ENCODE measurements at regions not wholly inside any gene's neighbourhood (a gene's known extent, or its start where the extent isn't known, plus 50 kb on each side); places are given as distances from the start of the nearest gene placed in this dataset.

- no peak for TF ChIP-seq ZFX (IDR thresholded peaks at IDR 0.05; ENCODE audit: borderline replicate concordance)
- TF ChIP-seq, protein P1, sequence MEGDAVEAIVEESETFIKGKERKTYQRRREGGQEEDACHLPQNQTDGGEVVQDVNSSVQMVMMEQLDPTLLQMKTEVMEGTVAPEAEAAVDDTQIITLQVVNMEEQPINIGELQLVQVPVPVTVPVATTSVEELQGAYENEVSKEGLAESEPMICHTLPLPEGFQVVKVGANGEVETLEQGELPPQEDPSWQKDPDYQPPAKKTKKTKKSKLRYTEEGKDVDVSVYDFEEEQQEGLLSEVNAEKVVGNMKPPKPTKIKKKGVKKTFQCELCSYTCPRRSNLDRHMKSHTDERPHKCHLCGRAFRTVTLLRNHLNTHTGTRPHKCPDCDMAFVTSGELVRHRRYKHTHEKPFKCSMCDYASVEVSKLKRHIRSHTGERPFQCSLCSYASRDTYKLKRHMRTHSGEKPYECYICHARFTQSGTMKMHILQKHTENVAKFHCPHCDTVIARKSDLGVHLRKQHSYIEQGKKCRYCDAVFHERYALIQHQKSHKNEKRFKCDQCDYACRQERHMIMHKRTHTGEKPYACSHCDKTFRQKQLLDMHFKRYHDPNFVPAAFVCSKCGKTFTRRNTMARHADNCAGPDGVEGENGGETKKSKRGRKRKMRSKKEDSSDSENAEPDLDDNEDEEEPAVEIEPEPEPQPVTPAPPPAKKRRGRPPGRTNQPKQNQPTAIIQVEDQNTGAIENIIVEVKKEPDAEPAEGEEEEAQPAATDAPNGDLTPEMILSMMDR (IDR thresholded peaks at IDR 0.05): no peak
- H3K27ac ChIP-seq: no peak overlapping the region
These were observed 65.1 kb upstream of the GPR45 start for GRCh38 chr2:105176429-105176828.

GRCh38 chr2:105177008-105177407 is 64.5 kb upstream of the GPR45 start:
- TF ChIP-seq, protein P1 (IDR thresholded peaks at IDR 0.05): no peak
- TF ChIP-seq ZFX (IDR thresholded peaks at IDR 0.05; ENCODE audit: borderline replicate concordance): no peak
- H3K27ac ChIP-seq: no peak overlapping the region

DNA sequence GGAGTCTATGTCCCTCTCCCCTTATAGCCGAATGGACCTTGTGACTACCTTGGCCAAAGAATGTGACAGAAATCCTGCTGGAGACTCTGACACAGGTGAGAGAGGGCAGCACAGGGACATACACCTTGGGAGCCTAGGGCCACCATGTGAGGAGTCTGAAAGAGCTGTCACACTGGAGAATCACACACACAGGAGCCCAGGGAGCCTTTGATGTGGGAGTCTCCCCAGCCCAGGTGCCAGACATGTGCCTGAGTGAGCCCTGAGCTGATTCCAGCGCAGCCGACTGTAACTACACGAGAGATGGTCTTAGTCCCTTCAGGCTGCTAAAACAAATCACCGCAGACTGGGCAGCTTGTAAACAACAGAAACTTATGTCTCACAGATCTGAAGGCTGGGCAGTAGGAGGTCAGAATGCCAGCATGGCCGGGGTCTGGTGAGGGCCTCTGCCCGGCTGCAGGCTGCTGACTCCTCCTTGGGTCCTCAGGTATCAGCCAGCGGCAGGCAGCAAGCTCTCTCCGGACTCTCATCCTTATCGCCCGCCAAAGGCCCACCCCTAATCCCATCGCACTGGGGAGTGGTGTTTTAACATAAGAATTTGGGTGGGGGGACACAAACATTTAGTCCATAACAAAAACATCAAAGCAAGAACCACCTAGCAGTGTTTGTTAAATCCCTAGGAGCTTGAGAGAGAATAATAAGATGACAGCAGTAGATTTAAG is 63.8 kb upstream of the GPR45 start:
- no peak for TF ChIP-seq ZFX (IDR thresholded peaks at IDR 0.05; ENCODE audit: borderline replicate concordance)
- TF ChIP-seq, protein P1 (IDR thresholded peaks at IDR 0.05): no peak
- no peak overlapping the region for H3K27ac ChIP-seq

DNA sequence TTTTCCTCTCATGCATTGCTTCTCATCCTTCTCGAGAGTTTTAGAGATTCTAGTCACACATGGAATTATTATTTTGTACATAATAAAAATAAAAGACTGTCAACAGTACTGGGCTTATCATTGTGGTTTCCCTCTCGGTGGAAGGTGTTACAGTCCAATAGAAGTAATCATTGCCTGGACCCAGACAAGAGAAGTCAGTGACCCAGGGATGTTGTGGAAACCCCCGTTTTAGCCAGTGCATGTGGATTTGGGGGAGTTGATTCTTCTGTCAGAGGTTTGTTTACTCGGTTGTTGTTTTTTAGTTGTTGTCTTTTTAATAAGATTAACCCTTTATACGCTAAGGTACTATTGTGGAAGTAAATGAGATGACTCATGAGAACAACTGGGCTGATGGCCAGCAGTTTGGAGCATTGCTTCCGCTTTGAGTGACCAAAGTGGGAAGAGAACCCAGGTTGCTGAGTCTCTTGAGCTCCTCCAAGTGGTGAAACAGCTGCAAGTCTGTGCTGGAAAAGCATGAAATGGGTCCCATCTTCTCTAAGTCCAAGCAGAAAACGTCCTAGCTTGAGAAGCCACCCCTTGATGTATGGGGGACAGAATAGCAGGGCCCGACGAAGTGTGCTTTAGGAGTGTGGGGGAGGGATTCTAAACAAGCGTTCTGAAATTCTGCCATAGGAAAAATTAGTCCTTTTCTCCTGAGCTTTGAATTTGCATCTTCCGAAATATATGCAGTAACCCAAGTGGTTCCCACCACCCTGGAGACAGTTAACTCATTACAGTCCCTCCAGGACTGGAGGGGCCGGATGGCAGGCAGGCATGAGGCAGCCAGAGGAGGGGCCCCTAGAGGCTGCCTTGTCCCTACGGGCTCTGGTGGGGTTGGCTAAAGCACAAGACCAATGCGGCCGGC is 61.8 kb upstream of the GPR45 start:
- no peak for TF ChIP-seq ZFX (IDR thresholded peaks at IDR 0.05; ENCODE audit: borderline replicate concordance)
- TF ChIP-seq, protein P1 (IDR thresholded peaks at IDR 0.05): peak; percentile 74
- H3K27ac ChIP-seq: no peak overlapping the region

DNA sequence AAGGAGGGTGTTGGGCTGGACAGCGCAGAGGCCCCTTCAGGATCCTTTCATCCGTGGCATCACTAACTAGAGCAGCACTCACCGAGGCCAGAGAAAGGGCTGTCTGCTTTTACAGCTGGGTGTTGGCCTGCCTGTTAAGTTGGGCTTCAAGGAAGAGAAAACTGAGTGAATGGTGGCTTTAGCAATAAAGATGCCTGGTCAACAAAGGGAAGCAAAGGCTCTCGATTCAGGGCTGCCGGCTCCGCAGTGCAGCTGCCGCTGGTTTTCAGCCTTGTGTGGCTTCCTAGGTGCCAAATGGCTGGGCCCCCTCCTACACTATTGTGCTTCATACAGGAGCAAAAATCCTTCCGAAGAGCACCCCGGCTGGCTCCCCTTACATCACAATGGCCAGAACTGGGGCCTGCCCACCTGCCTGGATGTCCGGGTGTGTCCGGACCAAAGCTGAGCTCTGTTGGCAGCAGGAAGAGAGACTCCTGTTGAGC is 61.0 kb upstream of the GPR45 start:
- TF ChIP-seq, protein P1 (IDR thresholded peaks at IDR 0.05): no peak
- TF ChIP-seq ZFX (IDR thresholded peaks at IDR 0.05; ENCODE audit: borderline replicate concordance): no peak
- no peak overlapping the region for H3K27ac ChIP-seq

- TF ChIP-seq, protein P1 (IDR thresholded peaks at IDR 0.05): no peak
- no peak for TF ChIP-seq ZFX (IDR thresholded peaks at IDR 0.05; ENCODE audit: borderline replicate concordance)
- no peak overlapping the region for H3K27ac ChIP-seq
These were observed 60.3 kb upstream of the GPR45 start for GRCh38 chr2:105181282-105181681.

All from 22Rv1 (cell line).